ENCODE measurements at regions not wholly inside any gene's neighbourhood (a gene's known extent, or its start where the extent isn't known, plus 50 kb on each side); places are given as distances from the start of the nearest gene placed in this dataset.

- TF ChIP-seq CTCF (IDR thresholded peaks at IDR 0.05), result no peak
- TF ChIP-seq POLR2A (IDR thresholded peaks at IDR 0.05), result no peak
- TF ChIP-seq EP300 (IDR thresholded peaks at IDR 0.05), result no peak
- no peak for TF ChIP-seq POLR2AphosphoS5 (IDR thresholded peaks at IDR 0.05)
Measured at GRCh38 chr2:103805746-103806145, 1043.9 kb downstream of the TMEM182 start.
